Heart left ventricle (tissue), 13 donors: ENCODE measurements at regions not wholly inside any gene's neighbourhood (a gene's known extent, or its start where the extent isn't known, plus 50 kb on each side); places are given as distances from the start of the nearest gene placed in this dataset.

ENCODE experiments used
- CTCF ChIP-seq, 12 donors: fragments of 200-600 bp; sonication (generic) in 4 of 12; IDR thresholded peaks; one replicate each; pipeline versions ENCODE4 v1.5.0 to v1.8.0; 2018 to 2022; ENCODE audit warnings: antibody characterized with exemption in 12 of 12, mild to moderate bottlenecking in 5 of 12
- POLR2A ChIP-seq, 2 donors: fragments of 450-650 bp; IDR thresholded peaks; one replicate each; pipeline ENCODE4 v1.6.1; 2017; ENCODE audit warnings: antibody characterized with exemption in 2 of 2, mild to moderate bottlenecking in 2 of 2, moderate library complexity in 2 of 2
- donor health status: ischemic (EF 13 %, LVEDD 7.1; RV severe dilation, severe dysfunction).
- donor health status: DM: no; HTN: yes; CAD: no.
- donor health status: DM: no; HTN: no; CAD: no.
- donor health status: ischemic (EF 25% LVEDD 6.9; RV normal size, moderate dysfunction).
- donor health status: ischemic (EF 25% LVEDD 5.7; RV mildly dilated, moderate dysfunction).
- donor health status: ischemic (EF 35%, LVEDD 5.7; RV mildly dilated, moderate dysfunction).
- donor health status: nonischemic (EF 11% LVEDD 7.7; RV severe dilation, severe dysfunction).
- donor health status: DM: yes; HTN: yes; CAD: no.
- donor health status: PGD.
- donor health status: ischemic (EF 29% LVEDD 5.4; RV normal size, mild dysfunction).
- donor health status: nonischemic (EF 23%, LVEDD 6.1; RV moderate dilation, normal function).

- TF ChIP-seq CTCF (IDR thresholded peaks at IDR 0.05) (no peak), POLR2A (IDR thresholded peaks at IDR 0.05) (no peak)
These were observed 219.0 kb downstream of the ADRA2A start for GRCh38 chr10:111295788-111296187.
